ENCODE measurements at regions not wholly inside any gene's neighbourhood (a gene's known extent, or its start where the extent isn't known, plus 50 kb on each side); places are given as distances from the start of the nearest gene placed in this dataset.
"Not testable (repeated sequence)": the region's sequence is repeated elsewhere in the genome, so short reads cannot be mapped to it uniquely, and the experiment has no call there.

- no peak for DNase-seq
These were observed 154.1 kb upstream of the TNP1 start for GRCh38 chr2:217013926-217014325.

DNA sequence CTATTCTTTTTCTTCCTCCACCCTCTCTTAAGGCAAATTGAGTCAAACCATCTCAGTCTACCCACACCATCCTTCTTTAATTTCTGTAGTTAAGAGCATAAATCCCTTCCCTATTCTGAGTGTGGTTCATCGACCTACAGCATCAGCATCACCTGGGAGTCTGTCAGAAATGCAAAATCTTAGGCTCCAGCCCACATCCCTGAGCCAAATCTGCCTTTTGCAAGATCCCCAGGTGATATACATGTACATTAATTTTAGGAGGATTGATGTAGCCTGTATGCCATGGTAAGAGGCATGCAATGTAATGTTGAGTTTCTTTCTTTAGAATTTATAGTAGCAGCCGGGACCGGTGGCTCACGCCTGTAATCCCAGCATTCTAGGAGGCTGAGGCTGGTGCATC, 151.7 kb upstream of the TNP1 start:
- DNase-seq: no peak

DNA sequence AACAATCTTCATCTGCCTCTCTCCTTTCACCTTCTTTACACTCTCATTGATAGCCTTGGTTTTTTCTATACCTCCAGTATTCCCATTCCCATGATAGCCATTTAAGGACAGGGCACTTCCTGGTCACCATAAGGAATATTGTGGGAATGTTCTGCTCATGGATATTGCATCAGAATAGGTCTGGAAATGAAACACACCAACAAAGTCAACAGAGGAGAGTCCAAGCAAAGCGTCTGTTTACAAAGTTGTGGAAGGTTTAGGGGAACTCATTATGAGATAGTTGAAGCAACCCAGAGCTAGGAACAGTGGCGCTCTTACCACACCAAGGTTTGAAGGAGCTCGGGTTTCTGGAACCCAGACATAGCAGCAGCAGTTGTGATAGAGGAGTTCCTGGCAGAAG, 150.3 kb upstream of the TNP1 start:
- no peak for DNase-seq

DNA sequence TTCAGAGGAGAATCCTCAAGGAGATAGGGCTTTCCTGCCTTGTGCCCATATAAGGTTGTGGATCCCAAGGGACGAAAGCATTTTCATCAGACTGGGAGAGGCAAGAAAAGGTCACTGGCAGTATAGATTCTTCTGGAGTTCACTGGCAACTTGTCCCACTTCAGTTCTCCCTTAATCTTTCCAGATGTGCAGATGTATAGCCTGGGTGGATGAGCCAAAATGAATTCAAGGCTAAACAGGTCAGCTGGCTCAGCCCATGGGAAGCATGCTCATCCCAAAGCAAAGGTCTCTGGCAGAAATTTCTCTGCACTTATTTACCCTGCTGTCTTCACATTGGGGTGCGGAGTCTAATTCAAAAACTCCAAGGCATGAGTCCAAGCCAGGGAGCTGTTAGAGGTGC, 148.9 kb upstream of the TNP1 start:
- DNase-seq: no peak

- DNase-seq: no peak
These were observed 146.4 kb upstream of the TNP1 start for GRCh38 chr2:217006217-217006616.

DNA sequence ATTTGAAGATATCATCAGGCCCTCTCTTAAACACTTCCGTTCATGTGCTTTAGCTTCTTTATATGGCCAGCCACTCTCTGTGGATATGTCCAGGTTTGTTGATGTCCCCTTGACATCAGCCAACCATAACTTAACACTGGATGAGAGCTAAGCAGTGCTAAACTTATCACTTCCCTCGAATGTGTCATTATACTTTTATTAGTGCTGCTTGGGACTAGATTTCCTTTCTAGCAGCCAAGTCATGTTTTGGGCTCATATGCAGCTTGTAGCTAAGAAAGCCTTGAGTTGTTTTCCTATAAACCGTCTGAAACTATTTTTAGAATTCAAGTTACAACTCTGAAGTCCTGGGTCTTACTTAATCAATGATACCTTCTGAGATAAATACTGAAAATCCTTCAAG, 144.8 kb upstream of the TNP1 start:
- DNase-seq: no peak

- no peak for DNase-seq
These were observed 141.9 kb upstream of the TNP1 start for GRCh38 chr2:217001740-217002139.

- DNase-seq: no peak
These were observed 140.5 kb upstream of the TNP1 start for GRCh38 chr2:217000406-217000805.

DNA sequence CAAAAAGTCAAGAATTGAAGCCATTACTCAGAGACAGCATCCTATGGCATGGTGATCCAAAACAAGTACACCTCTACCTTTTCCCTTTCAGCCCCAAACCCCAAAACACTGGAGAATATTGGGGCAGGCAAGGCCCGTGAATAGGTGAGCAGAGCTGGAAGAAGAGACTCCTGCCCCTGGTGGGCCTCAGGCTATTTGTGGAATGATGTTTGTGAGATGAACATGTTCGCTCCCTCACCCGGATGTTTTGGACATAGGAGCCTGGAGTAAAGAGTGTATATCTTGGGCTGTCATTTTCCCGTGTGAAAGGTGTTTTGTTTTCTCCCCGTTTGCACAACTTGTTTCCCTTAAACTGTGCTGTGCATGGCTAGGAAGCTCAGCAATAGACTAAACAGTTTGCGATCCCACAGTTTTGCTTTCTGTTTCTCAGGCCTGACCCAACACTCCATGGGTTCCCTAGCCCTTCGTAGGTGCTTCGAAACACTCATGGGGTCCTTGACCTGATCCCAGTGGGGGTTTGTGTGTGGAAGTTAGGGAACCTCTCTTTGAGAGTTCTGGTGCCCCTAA, 136.5 kb upstream of the TNP1 start:
- DNase-seq: no peak

DNA sequence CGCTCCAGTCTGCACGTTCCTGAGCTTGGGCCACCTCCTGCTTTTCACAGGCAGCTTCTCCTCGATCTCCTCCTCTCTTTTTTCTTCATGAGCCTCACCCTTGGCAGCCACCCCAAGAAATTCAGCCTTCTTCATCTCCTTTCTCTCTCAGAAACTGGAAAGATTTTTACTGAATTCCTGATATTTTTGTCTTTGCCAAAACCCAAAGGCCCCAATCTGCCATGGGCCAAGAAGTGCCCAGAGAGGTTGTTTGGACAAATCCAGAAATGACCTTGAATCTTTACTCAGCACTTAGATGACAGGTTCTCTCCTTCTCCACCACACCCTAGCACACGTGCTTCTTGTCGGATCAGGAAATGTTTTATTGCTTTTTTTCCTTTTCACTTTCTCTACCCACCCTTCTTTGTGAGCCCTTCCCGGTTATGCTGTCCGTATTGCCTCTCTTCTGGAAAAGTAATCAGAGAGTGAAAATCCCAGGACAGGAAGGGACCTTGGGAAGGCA, 134.5 kb upstream of the TNP1 start:
- no peak for DNase-seq

DNA sequence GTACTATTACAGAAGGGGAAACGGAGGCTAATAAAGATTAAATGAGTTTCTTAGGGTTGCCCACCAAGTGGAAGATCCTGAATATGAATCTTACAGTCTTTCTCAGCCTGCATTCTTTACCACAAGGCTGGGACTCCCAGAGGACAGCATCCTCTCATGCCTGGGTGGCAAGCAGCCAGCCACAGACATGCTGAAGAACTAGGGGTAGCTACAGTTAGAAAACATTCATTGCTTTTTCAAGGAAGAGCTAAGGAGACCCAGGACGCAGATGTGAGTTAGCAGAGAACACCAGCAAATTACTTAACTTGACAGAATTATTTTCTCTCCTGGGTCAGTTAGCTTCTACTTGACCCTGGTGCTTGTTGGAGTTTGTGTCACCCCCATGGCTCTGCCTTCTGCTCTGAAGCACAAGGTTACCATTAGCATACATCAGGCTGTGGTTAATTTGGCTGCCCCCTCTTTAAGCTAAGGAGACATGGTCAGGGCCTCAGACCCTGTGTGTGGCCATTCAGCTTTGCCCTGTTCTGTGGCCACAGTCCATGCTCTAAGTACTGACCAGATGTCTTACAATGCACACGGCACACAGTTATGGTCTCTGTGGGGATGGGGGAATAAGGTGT, 132.3 kb upstream of the TNP1 start:
- no peak for DNase-seq

DNA sequence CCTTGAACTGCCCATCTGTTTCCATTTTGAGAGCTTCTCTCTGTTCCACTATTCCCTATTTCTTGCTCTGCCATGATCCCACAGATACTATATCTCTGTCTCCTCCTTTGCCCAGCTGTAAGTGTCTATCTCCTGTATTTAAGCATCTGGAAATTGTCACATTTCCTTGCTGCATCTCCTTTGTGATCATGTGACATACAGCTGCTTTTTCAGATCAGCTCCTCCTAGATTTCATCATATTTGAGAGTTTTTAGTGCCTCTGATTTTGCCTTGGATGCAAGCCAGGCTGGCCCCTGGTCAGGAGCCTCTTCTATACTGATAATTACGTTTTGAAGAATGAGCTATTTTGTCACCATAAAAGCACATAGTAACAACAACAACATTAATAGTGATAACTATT, 131.7 kb upstream of the TNP1 start:
- DNase-seq: no peak

- no peak for DNase-seq
These were observed 129.7 kb upstream of the TNP1 start for GRCh38 chr2:216989340-216990129.

DNA sequence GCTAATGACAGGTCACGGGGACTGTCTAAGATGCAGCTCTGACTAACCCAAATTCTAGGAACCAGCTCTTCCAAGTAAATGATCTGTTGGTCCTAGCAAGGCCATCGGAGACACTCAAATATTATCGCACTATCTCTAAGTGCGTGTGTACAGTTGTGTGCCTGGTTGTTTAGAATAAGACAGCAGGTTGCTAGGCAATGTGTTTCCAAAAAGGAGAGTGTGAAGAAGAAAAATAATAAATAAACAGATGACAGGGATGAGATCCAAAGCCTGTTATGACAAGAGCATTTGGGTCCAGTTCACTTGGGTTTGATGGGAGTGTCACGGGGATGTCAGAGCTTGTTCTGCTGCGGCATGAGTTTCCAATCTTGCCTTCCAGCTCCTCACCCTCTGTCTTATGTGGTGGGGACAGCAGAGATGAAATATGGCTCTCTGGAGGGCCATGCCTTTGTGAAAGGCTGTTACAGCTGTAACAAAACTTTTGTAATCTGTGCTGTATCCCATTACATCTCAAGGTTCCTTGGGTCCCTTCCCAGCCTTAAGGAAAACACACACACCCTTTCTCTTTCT, 127.5 kb upstream of the TNP1 start:
- DNase-seq: no peak

GRCh38 chr2:216985658-216986141, 125.8 kb upstream of the TNP1 start:
- DNase-seq: no peak

- no peak for DNase-seq
These were observed 125.1 kb upstream of the TNP1 start for GRCh38 chr2:216984937-216985336.

DNA sequence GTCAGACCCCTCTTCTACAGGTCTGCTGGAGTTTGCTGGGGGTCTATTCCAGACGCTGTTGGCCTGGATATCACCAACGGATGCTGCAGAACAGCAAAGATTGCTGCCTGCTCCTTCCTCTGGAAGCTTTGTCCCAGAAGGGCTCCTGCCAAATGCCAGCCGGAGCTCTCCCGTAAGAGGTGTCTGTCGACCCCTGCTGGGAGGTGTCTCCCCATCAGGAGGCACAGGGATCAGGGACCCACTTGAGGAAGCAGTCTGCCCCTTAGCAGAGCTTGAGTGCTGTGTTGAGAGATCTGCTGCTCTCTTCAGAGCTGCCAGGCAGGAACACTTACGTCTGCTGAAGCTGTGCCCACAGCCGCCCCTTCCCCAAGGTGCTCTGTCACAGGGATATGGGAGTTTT, 122.1 kb upstream of the TNP1 start:
- DNase-seq: not testable (repeated sequence)

GRCh38 chr2:216980510-216980909, 120.6 kb upstream of the TNP1 start:
- not testable (repeated sequence) for DNase-seq

- no peak for DNase-seq
These were observed 114.7 kb upstream of the TNP1 start for GRCh38 chr2:216974321-216975302.

- DNase-seq: no peak
These were observed 111.7 kb upstream of the TNP1 start for GRCh38 chr2:216971593-216971992.

- DNase-seq: no peak
These were observed 110.6 kb upstream of the TNP1 start for GRCh38 chr2:216970359-216970915.

GRCh38 chr2:216967889-216968288, 108.0 kb upstream of the TNP1 start:
- no peak for DNase-seq
